Loucy (cell line): ENCODE measurements at regions not wholly inside any gene's neighbourhood (a gene's known extent, or its start where the extent isn't known, plus 50 kb on each side); places are given as distances from the start of the nearest gene placed in this dataset.

Experiments
- H2AFZ ChIP-seq: fragments of 200-600 bp; sonication (generic); 2 replicates; pipeline ENCODE4 v1.6.0; 2016; ENCODE audit warnings: antibody characterized with exemption, mild to moderate bottlenecking, low read length, moderate library complexity
- H3F3A ChIP-seq: fragments of 200-600 bp; 2 replicates; pipeline ENCODE4 v1.6.0; 2016; ENCODE audit warnings: antibody characterized with exemption, low read depth, mild to moderate bottlenecking
- H3K27me3 ChIP-seq: fragments of 200-600 bp; sonication (generic); 2 replicates; pipeline ENCODE4 v1.6.1; 2014; ENCODE audit warnings: low read length, mild to moderate bottlenecking; ENCODE audit not compliant: insufficient read depth, poor library complexity, severe bottlenecking
- H3K36me3 ChIP-seq: fragments of 200-600 bp; sonication (generic); 2 replicates; pipeline ENCODE4 v1.6.1; 2016; ENCODE audit warnings: low read length; ENCODE audit not compliant: insufficient read depth
- H3K4me1 ChIP-seq: fragments of 200-600 bp; sonication (generic); 2 replicates; pipeline ENCODE4 v1.5.1; 2014; ENCODE audit warnings: low read length, mild to moderate bottlenecking; ENCODE audit not compliant: insufficient read depth, poor library complexity, severe bottlenecking
- H3K4me2 ChIP-seq: fragments of 200-600 bp; sonication (generic); 2 replicates; pipeline ENCODE4 v1.6.0; 2014; ENCODE audit warnings: antibody characterized with exemption, low read length, low read depth, mild to moderate bottlenecking; ENCODE audit not compliant: poor library complexity, severe bottlenecking
- H3K4me3 ChIP-seq: fragments of 200-600 bp; sonication (generic); 2 replicates; pipeline ENCODE4 v1.5.1; 2014; ENCODE audit warnings: low read length, mild to moderate bottlenecking, mixed read lengths; ENCODE audit not compliant: poor library complexity, severe bottlenecking
- H3K79me2 ChIP-seq: fragments of 200-600 bp; sonication (generic); 2 replicates; pipeline ENCODE4 v1.6.1; 2014; ENCODE audit warnings: low read length; ENCODE audit not compliant: insufficient read depth
- H3K9ac ChIP-seq: fragments of 200-600 bp; sonication (generic); 2 replicates; pipeline ENCODE4 v1.6.0; 2014; ENCODE audit warnings: mild to moderate bottlenecking, low read depth, low read length, moderate library complexity; ENCODE audit not compliant: poor library complexity, severe bottlenecking
- H3K9me2 ChIP-seq: fragments of 200-600 bp; sonication (generic); replicated peaks from 2 replicates; pipeline ENCODE4 v1.6.1; 2016; ENCODE audit warnings: low read depth, low read length, mixed read lengths
- H3K9me3 ChIP-seq: fragments of 200-600 bp; sonication (generic); 2 replicates; pipeline ENCODE4 v1.6.1; 2014; ENCODE audit warnings: mild to moderate bottlenecking, antibody characterized with exemption, low read length, low read depth; ENCODE audit not compliant: insufficient read depth
- H4K20me1 ChIP-seq: fragments of 200-600 bp; sonication (generic); 2 replicates; pipeline ENCODE4 v1.6.0; 2014; ENCODE audit warnings: antibody characterized with exemption, low read length, mild to moderate bottlenecking; ENCODE audit not compliant: insufficient read depth, poor library complexity, severe bottlenecking
- EZH2phosphoT487 ChIP-seq: fragments of 200-600 bp; IDR thresholded peaks from 2 replicates; pipeline ENCODE4 v1.6.1; 2018; ENCODE audit warnings: antibody characterized with exemption, mild to moderate bottlenecking, moderate library complexity, borderline replicate concordance
- TF ChIP-seq, protein P1 (sequence below): fragments of 200-600 bp; sonication (generic); conservative IDR thresholded peaks from 2 replicates; pipeline ENCODE4 v1.5.1; 2014; ENCODE audit warnings: mild to moderate bottlenecking, antibody characterized with exemption, low read length

DNA sequence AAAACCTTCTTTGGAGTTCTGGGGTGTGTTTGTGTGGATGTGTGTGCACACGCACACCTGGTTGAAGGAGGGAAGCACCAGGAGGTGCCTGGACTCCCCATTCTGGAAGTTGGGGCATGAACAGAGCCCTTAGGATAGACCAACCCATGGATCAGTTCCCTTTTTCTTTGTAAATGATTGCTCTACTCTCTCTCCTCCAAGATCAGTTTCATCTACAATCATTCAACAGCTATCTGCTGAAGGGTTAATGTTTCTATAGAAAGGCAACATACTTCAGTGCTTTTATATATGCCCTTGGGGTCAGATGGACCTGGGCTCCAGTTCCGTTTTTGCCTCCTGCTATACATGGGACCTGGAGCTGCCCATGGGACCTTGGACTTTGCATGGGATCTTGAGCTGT is 352.1 kb upstream of the CFAP20DC start:
- H3K9ac ChIP-seq: no peak overlapping the region
- H3K9me2 ChIP-seq: no peaks in the 10 kb centered on the region
- H3K4me3 ChIP-seq: no peak overlapping the region
- TF ChIP-seq EZH2phosphoT487: no peak
- TF ChIP-seq, protein P1, sequence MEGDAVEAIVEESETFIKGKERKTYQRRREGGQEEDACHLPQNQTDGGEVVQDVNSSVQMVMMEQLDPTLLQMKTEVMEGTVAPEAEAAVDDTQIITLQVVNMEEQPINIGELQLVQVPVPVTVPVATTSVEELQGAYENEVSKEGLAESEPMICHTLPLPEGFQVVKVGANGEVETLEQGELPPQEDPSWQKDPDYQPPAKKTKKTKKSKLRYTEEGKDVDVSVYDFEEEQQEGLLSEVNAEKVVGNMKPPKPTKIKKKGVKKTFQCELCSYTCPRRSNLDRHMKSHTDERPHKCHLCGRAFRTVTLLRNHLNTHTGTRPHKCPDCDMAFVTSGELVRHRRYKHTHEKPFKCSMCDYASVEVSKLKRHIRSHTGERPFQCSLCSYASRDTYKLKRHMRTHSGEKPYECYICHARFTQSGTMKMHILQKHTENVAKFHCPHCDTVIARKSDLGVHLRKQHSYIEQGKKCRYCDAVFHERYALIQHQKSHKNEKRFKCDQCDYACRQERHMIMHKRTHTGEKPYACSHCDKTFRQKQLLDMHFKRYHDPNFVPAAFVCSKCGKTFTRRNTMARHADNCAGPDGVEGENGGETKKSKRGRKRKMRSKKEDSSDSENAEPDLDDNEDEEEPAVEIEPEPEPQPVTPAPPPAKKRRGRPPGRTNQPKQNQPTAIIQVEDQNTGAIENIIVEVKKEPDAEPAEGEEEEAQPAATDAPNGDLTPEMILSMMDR: no peak
- H2AFZ ChIP-seq: no peak overlapping the region
- no peaks in the 10 kb centered on the region for H3K9me3 ChIP-seq
- H4K20me1 ChIP-seq: no peaks in the 10 kb centered on the region
- H3F3A ChIP-seq: no peaks in the 10 kb centered on the region
- H3K27me3 ChIP-seq: no peaks in the 10 kb centered on the region
- no peak overlapping the region for H3K4me2 ChIP-seq
- no peaks in the 10 kb centered on the region for H3K4me1 ChIP-seq
- H3K36me3 ChIP-seq: no peaks in the 10 kb centered on the region
- no peaks in the 10 kb centered on the region for H3K79me2 ChIP-seq

DNA sequence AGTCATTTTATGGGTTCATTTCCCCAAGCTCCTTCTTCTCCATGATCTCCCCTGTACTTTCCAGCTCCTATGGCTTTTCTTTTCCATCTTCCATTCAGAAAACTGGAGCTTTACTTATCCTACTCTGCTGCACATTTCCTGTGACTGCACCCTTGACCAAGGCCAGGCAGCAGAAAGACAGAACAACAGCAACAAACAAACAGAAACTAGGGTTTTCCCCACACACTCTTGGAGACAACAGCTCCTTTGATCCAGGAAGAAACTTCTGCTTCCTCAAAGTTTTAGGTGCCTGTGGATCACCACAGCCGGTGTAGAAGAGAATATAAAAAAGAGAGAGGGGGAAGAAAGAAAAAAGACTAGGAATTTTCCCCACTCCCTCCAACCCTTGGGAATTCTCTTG is 342.3 kb upstream of the CFAP20DC start:
- H3F3A ChIP-seq: no peaks in the 10 kb centered on the region
- no peak overlapping the region for H2AFZ ChIP-seq
- H3K36me3 ChIP-seq: no peaks in the 10 kb centered on the region
- no peaks in the 10 kb centered on the region for H3K9me3 ChIP-seq
- H3K4me1 ChIP-seq: no peaks in the 10 kb centered on the region
- H3K27me3 ChIP-seq: no peaks in the 10 kb centered on the region
- H4K20me1 ChIP-seq: no peaks in the 10 kb centered on the region
- no peaks in the 10 kb centered on the region for H3K9me2 ChIP-seq
- H3K9ac ChIP-seq: no peak overlapping the region
- no peaks in the 10 kb centered on the region for H3K79me2 ChIP-seq
- TF ChIP-seq EZH2phosphoT487: no peak
- TF ChIP-seq, protein P1: no peak
- no peak overlapping the region for H3K4me3 ChIP-seq
- no peak overlapping the region for H3K4me2 ChIP-seq

DNA sequence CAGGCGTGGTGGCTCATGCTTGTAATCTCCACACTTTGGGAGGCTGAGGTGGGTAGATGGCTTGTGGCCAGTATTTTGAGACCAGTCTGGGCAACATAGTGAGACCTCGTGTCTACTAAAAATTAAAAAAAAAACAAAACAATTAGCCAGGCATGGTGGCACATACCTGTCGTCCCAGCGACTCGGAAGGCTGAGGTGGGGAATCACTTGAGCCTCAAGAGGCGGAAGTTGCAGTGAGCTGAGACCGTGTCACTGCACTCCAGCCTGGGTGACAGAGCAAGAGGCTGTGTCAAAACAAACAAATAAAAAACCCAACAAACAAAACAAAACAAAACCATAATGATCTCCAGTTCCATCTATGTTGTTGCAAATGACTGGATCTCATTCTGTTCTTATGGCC is 341.3 kb upstream of the CFAP20DC start:
- no peak overlapping the region for H3K9ac ChIP-seq
- H3K36me3 ChIP-seq: no peaks in the 10 kb centered on the region
- H3K4me3 ChIP-seq: no peak overlapping the region
- H4K20me1 ChIP-seq: no peaks in the 10 kb centered on the region
- H3K9me2 ChIP-seq: no peaks in the 10 kb centered on the region
- no peaks in the 10 kb centered on the region for H3F3A ChIP-seq
- H3K27me3 ChIP-seq: no peaks in the 10 kb centered on the region
- H3K4me1 ChIP-seq: no peaks in the 10 kb centered on the region
- no peaks in the 10 kb centered on the region for H3K79me2 ChIP-seq
- TF ChIP-seq EZH2phosphoT487: no peak
- TF ChIP-seq, protein P1: no peak
- no peaks in the 10 kb centered on the region for H3K9me3 ChIP-seq
- H2AFZ ChIP-seq: no peak overlapping the region
- no peak overlapping the region for H3K4me2 ChIP-seq
